PFSK-1 (cell line): ENCODE measurements at regions not wholly inside any gene's neighbourhood (a gene's known extent, or its start where the extent isn't known, plus 50 kb on each side); places are given as distances from the start of the nearest gene placed in this dataset.

Experiments
- POLR2AphosphoS5 ChIP-seq: IDR thresholded peaks from 2 replicates; pipeline ENCODE4 v1.6.1; 2012; ENCODE audit warnings: low read depth, mild to moderate bottlenecking, control low read depth, low read length, moderate library complexity
- TAF1 ChIP-seq: IDR thresholded peaks from 2 replicates; pipeline ENCODE4 v1.6.1; 2012; ENCODE audit warnings: low read length, control low read depth, borderline replicate concordance; ENCODE audit not compliant: insufficient read depth
- TF ChIP-seq, protein P1 (sequence below), 2 experiments: IDR thresholded peaks; 2 replicates each; pipeline versions ENCODE4 v1.6.1 to v1.8.0; 2011 to 2012; ENCODE audit warnings: low read depth in 2 of 2, low read length in 2 of 2, control low read depth in 1 of 2, inconsistent platforms in 1 of 2, mild to moderate bottlenecking in 1 of 2, moderate library complexity in 1 of 2; ENCODE audit not compliant: insufficient read depth in 1 of 2

DNA sequence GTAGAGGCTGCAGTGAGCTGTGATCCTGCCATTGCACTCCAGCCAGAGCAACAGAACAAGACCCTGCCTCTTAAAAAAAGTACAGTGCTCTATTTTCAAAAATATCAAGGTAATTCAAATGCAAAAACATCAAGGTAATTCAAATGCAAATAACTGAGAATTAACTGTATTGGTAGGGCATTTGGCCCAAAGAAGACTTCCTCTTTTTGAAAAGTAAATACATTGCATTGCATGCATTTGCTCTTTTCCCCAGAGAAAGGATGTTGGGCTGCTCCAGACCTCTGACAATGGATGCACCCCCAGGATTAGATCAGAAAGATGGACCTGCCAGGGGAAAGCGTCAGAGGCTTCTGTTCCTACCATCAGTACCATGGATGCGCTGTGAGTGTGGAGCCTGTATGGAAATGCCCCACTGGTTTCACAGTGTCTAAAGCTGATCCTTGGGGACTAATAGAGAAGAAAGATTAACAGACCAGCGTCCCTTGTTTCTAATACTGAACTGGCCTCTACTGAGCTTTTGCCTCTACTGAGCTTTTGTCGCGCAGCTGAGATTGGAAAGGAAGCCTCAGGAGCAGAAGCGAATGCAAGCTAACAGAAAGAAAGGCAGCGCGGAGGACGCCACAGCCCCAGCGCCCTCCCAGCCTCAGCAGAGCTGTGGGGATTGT lies 93.5 kb upstream of the LYZL2 start:
- TF ChIP-seq, protein P1, sequence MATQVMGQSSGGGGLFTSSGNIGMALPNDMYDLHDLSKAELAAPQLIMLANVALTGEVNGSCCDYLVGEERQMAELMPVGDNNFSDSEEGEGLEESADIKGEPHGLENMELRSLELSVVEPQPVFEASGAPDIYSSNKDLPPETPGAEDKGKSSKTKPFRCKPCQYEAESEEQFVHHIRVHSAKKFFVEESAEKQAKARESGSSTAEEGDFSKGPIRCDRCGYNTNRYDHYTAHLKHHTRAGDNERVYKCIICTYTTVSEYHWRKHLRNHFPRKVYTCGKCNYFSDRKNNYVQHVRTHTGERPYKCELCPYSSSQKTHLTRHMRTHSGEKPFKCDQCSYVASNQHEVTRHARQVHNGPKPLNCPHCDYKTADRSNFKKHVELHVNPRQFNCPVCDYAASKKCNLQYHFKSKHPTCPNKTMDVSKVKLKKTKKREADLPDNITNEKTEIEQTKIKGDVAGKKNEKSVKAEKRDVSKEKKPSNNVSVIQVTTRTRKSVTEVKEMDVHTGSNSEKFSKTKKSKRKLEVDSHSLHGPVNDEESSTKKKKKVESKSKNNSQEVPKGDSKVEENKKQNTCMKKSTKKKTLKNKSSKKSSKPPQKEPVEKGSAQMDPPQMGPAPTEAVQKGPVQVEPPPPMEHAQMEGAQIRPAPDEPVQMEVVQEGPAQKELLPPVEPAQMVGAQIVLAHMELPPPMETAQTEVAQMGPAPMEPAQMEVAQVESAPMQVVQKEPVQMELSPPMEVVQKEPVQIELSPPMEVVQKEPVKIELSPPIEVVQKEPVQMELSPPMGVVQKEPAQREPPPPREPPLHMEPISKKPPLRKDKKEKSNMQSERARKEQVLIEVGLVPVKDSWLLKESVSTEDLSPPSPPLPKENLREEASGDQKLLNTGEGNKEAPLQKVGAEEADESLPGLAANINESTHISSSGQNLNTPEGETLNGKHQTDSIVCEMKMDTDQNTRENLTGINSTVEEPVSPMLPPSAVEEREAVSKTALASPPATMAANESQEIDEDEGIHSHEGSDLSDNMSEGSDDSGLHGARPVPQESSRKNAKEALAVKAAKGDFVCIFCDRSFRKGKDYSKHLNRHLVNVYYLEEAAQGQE (IDR thresholded peaks at IDR 0.05; ENCODE audit: insufficient read depth in 1 of 2, low read depth in 2 of 2, low read length in 2 of 2) = no peak
- TF ChIP-seq POLR2AphosphoS5 (no peak), TAF1 (no peak)
